ENCODE measurements at regions not wholly inside any gene's neighbourhood (a gene's known extent, or its start where the extent isn't known, plus 50 kb on each side); places are given as distances from the start of the nearest gene placed in this dataset.

- no peak for DNase-seq (ENCODE audit: low read depth)
- TF ChIP-seq CTCF (IDR thresholded peaks at IDR 0.05; ENCODE audit: low read depth, low read length, missing control alignments) = no peak
- in situ Hi-C loops (cut with HindIII; ENCODE audit: low sequenced_read_pairs) = no loop called here
- no peak overlapping the region for H3K4me3 ChIP-seq (ENCODE audit: low read depth, low read length)
Observed at GRCh38 chr6:33895988-33896387, 92.2 kb upstream of the MLN start.

- DNase-seq (ENCODE audit: low read depth) = no peak
- TF ChIP-seq CTCF (IDR thresholded peaks at IDR 0.05; ENCODE audit: low read depth, low read length, missing control alignments) = no peak
- in situ Hi-C loops (cut with HindIII; ENCODE audit: low sequenced_read_pairs) = no loop called here
- no peak overlapping the region for H3K4me3 ChIP-seq (ENCODE audit: low read depth, low read length)
Observed at GRCh38 chr6:33895296-33895695, 91.5 kb upstream of the MLN start.

GRCh38 chr6:33894438-33894837, 90.6 kb upstream of the MLN start:
- peak; percentile 9 for DNase-seq (ENCODE audit: low read depth)
- in situ Hi-C loops (cut with HindIII; ENCODE audit: low sequenced_read_pairs) = loop anchor here (5.0 kb wide), 1 partner anchor 47 kb away; no protein-coding TSS in a partner anchor
- no peak overlapping the region for H3K4me3 ChIP-seq (ENCODE audit: low read depth, low read length)
- TF ChIP-seq CTCF (IDR thresholded peaks at IDR 0.05; ENCODE audit: low read depth, low read length, missing control alignments) = no peak

- no peak overlapping the region for H3K4me3 ChIP-seq (ENCODE audit: low read depth, low read length)
- in situ Hi-C loops (cut with HindIII; ENCODE audit: low sequenced_read_pairs) = loop anchor here (5.0 kb wide), 1 partner anchor 45 kb away; no protein-coding TSS in a partner anchor
- TF ChIP-seq CTCF (IDR thresholded peaks at IDR 0.05; ENCODE audit: low read depth, low read length, missing control alignments) = no peak
- DNase-seq (ENCODE audit: low read depth) = no peak
Observed at GRCh38 chr6:33892581-33893346, 89.0 kb upstream of the MLN start.

- in situ Hi-C loops (cut with HindIII; ENCODE audit: low sequenced_read_pairs) = no loop called here
- DNase-seq (ENCODE audit: low read depth) = no peak
- no peak for TF ChIP-seq CTCF (IDR thresholded peaks at IDR 0.05; ENCODE audit: low read depth, low read length, missing control alignments)
- H3K4me3 ChIP-seq (ENCODE audit: low read depth, low read length) = no peak overlapping the region
Observed at GRCh38 chr6:33888664-33889200, 84.9 kb upstream of the MLN start.

- no peak for DNase-seq (ENCODE audit: low read depth)
- no peak for TF ChIP-seq CTCF (IDR thresholded peaks at IDR 0.05; ENCODE audit: low read depth, low read length, missing control alignments)
- in situ Hi-C loops (cut with HindIII; ENCODE audit: low sequenced_read_pairs) = no loop called here
- H3K4me3 ChIP-seq (ENCODE audit: low read depth, low read length) = no peak overlapping the region
Observed at GRCh38 chr6:33888183-33888582, 84.4 kb upstream of the MLN start.

All from astrocyte of the cerebellum (primary cell).